H1 (cell line): ENCODE measurements at regions not wholly inside any gene's neighbourhood (a gene's known extent, or its start where the extent isn't known, plus 50 kb on each side); places are given as distances from the start of the nearest gene placed in this dataset.

Source experiments
- CEBPB ChIP-seq: IDR thresholded peaks from 2 replicates; pipeline ENCODE4 v1.6.1; 2012; ENCODE audit warnings: low read depth, low read length
- EZH2 ChIP-seq: fragments of 200-600 bp; sonication (generic); IDR thresholded peaks from 2 replicates; pipeline ENCODE4 v1.7.1; 2012; ENCODE audit warnings: low read depth, mild to moderate bottlenecking, moderate library complexity, low read length, inconsistent platforms; ENCODE audit not compliant: severe bottlenecking
- KDM1A ChIP-seq: fragments of 200-600, 300-600 bp; sonication (generic); IDR thresholded peaks from 2 replicates; pipeline ENCODE4 v1.7.1; 2016; ENCODE audit warnings: mild to moderate bottlenecking, low read length, borderline replicate concordance
- MAX ChIP-seq: IDR thresholded peaks from 2 replicates; pipeline ENCODE4 v1.6.1; 2012; ENCODE audit warnings: inconsistent platforms
- PHF8 ChIP-seq: fragments of 200-600 bp; sonication (generic); conservative IDR thresholded peaks from 2 replicates; pipeline ENCODE4 v1.7.1; 2012; ENCODE audit warnings: low read depth, mild to moderate bottlenecking, inconsistent platforms, low read length, moderate library complexity
- TBP ChIP-seq: IDR thresholded peaks from 2 replicates; pipeline ENCODE4 v1.6.1; 2011; ENCODE audit warnings: low read depth, low read length, improper control_type of control experiment
- YY1 ChIP-seq: IDR thresholded peaks from 2 replicates; pipeline ENCODE4 v1.6.1; 2011; ENCODE audit warnings: low read depth, mild to moderate bottlenecking, low read length
- TF ChIP-seq, protein P1 (sequence below), 3 experiments: IDR thresholded peaks; 1 replicate in 2 of 3; 2 replicates in 1 of 3; pipeline versions ENCODE4 v1.5.1 to v1.6.1; 2011; ENCODE audit warnings: low read length in 3 of 3, mild to moderate bottlenecking in 3 of 3, inconsistent platforms in 2 of 3, low read depth in 1 of 3, moderate library complexity in 1 of 3; ENCODE audit not compliant: insufficient read depth in 1 of 3; ENCODE audit errors: control extremely low read depth in 1 of 3

- TF ChIP-seq, protein P1, sequence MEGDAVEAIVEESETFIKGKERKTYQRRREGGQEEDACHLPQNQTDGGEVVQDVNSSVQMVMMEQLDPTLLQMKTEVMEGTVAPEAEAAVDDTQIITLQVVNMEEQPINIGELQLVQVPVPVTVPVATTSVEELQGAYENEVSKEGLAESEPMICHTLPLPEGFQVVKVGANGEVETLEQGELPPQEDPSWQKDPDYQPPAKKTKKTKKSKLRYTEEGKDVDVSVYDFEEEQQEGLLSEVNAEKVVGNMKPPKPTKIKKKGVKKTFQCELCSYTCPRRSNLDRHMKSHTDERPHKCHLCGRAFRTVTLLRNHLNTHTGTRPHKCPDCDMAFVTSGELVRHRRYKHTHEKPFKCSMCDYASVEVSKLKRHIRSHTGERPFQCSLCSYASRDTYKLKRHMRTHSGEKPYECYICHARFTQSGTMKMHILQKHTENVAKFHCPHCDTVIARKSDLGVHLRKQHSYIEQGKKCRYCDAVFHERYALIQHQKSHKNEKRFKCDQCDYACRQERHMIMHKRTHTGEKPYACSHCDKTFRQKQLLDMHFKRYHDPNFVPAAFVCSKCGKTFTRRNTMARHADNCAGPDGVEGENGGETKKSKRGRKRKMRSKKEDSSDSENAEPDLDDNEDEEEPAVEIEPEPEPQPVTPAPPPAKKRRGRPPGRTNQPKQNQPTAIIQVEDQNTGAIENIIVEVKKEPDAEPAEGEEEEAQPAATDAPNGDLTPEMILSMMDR (IDR thresholded peaks at IDR 0.05; ENCODE audit: control extremely low read depth in 1 of 3, insufficient read depth in 1 of 3, low read depth in 1 of 3, low read length in 3 of 3), result no peak
- TF ChIP-seq CEBPB (no peak), KDM1A (no peak), YY1 (no peak), MAX (no peak), PHF8 (no peak), EZH2 (no peak), TBP (no peak)
Observed at GRCh38 chr3:64924961-64925360, 237.2 kb upstream of the ADAMTS9 start.
